Neuronal stem cell (in vitro differentiated cells): ENCODE measurements at regions not wholly inside any gene's neighbourhood (a gene's known extent, or its start where the extent isn't known, plus 50 kb on each side); places are given as distances from the start of the nearest gene placed in this dataset.

Source experiments
- DNase-seq: peaks from one replicate; pipeline ENCODE4 v3.0.0-alpha.2; 2013; ENCODE audit warnings: low spot score
- H2AFZ ChIP-seq: one replicate; pipeline ENCODE4 v1.6.1; 2013; ENCODE audit warnings: mild to moderate bottlenecking, low read length, inconsistent platforms
- H2AK5ac ChIP-seq: 2 replicates; pipeline ENCODE4 v1.6.1; 2013; ENCODE audit warnings: low read depth, mild to moderate bottlenecking, inconsistent platforms, low read length, moderate library complexity, mixed read lengths
- H2BK120ac ChIP-seq: 2 replicates; pipeline ENCODE4 v1.6.1; 2013; ENCODE audit warnings: low read depth, mild to moderate bottlenecking, inconsistent platforms, low read length, moderate library complexity, mixed read lengths
- H2BK12ac ChIP-seq: one replicate; pipeline ENCODE4 v1.6.1; 2013; ENCODE audit warnings: low read length, inconsistent platforms
- H2BK15ac ChIP-seq: 2 replicates; pipeline ENCODE4 v1.6.1; 2013; ENCODE audit warnings: mild to moderate bottlenecking, low read length, inconsistent platforms, mixed read lengths
- H2BK5ac ChIP-seq: one replicate; pipeline ENCODE4 v1.6.1; 2013; ENCODE audit warnings: inconsistent platforms, mild to moderate bottlenecking, low read length, moderate library complexity
- H3K14ac ChIP-seq: one replicate; pipeline ENCODE4 v1.6.1; 2013; ENCODE audit warnings: low read length, inconsistent platforms
- H3K18ac ChIP-seq: 2 replicates; pipeline ENCODE4 v1.6.1; 2013; ENCODE audit warnings: low read length, inconsistent platforms
- H3K23ac ChIP-seq: 2 replicates; pipeline ENCODE4 v1.6.1; 2013; ENCODE audit warnings: low read depth, mild to moderate bottlenecking, mixed read lengths, low read length, inconsistent platforms; ENCODE audit not compliant: poor library complexity
- H3K27ac ChIP-seq: replicated peaks from 3 replicates; pipeline ENCODE4 v1.5.1; 2013; ENCODE audit warnings: low read length, inconsistent platforms
- H3K27me3 ChIP-seq, 3 experiments: 2 replicates each; pipeline ENCODE4 v1.6.1; 2013; ENCODE audit warnings: low read length in 3 of 3, mild to moderate bottlenecking in 2 of 3, inconsistent platforms in 1 of 3, low read depth in 1 of 3, mixed read lengths in 1 of 3, moderate library complexity in 1 of 3; ENCODE audit not compliant: control insufficient read depth in 3 of 3, insufficient read depth in 3 of 3
- H3K36me3 ChIP-seq, 2 donors: replicated peaks in 1 of 2; 2 replicates each; pipeline ENCODE4 v1.6.1; 2013; ENCODE audit warnings: low read length in 2 of 2; ENCODE audit not compliant: control insufficient read depth in 2 of 2, insufficient read depth in 2 of 2
- H3K4ac ChIP-seq: 2 replicates; pipeline ENCODE4 v1.6.1; 2013; ENCODE audit warnings: inconsistent platforms, mild to moderate bottlenecking, low read length, moderate library complexity
- H3K4me1 ChIP-seq, 2 donors: 1 replicate in 1 of 2; 2 replicates in 1 of 2; pipeline ENCODE4 v1.6.1; 2013; ENCODE audit warnings: low read length in 2 of 2, low read depth in 1 of 2; ENCODE audit not compliant: control insufficient read depth in 2 of 2, insufficient read depth in 1 of 2
- H3K4me2 ChIP-seq: one replicate; pipeline ENCODE4 v1.6.1; 2013; ENCODE audit warnings: mild to moderate bottlenecking, low read length, inconsistent platforms; ENCODE audit not compliant: insufficient read depth, poor library complexity, severe bottlenecking
- H3K4me3 ChIP-seq, 2 donors: 2 replicates each; pipeline ENCODE4 v1.5.1; 2013; ENCODE audit warnings: low read length in 2 of 2, mild to moderate bottlenecking in 2 of 2, inconsistent platforms in 1 of 2, moderate library complexity in 1 of 2
- H3K79me1 ChIP-seq: one replicate; pipeline ENCODE4 v1.6.1; 2013; ENCODE audit warnings: low read depth, mild to moderate bottlenecking, inconsistent platforms, low read length, moderate library complexity
- H3K9ac ChIP-seq: one replicate; pipeline ENCODE4 v1.6.1; 2013; ENCODE audit warnings: mild to moderate bottlenecking, low read depth, low read length, inconsistent platforms; ENCODE audit not compliant: poor library complexity
- H3K9me3 ChIP-seq, 2 donors: replicated peaks in 1 of 2; 2 replicates each; pipeline versions ENCODE3 to v1.6.1; 2013; ENCODE audit warnings: low read length in 2 of 2, mild to moderate bottlenecking in 2 of 2, inconsistent platforms in 1 of 2, low read depth in 1 of 2, mixed read lengths in 1 of 2, moderate library complexity in 1 of 2; ENCODE audit not compliant: control insufficient read depth in 2 of 2, insufficient read depth in 1 of 2
- H4K8ac ChIP-seq: one replicate; pipeline ENCODE4 v1.6.1; 2013; ENCODE audit warnings: low read depth, mild to moderate bottlenecking, inconsistent platforms, low read length, moderate library complexity
- H4K91ac ChIP-seq: one replicate; pipeline ENCODE4 v1.6.1; 2013; ENCODE audit warnings: low read length, low read depth, mild to moderate bottlenecking, inconsistent platforms; ENCODE audit not compliant: poor library complexity
- WGBS, 2 donors: extraction: QIAGEN DNeasy Blood & Tissue Kit; methylation state at CpG; one replicate each; pipeline ENCODE4 v1.1.7; 2013; ENCODE audit warnings: missing lambda C conversion rate in 2 of 2, mixed read lengths in 1 of 2; ENCODE audit not compliant: insufficient read length in 2 of 2, insufficient replicate concordance in 1 of 2; ENCODE audit errors: extremely low coverage in 2 of 2; 5-methylcytosine and 5-hydroxymethylcytosine counted together

DNA sequence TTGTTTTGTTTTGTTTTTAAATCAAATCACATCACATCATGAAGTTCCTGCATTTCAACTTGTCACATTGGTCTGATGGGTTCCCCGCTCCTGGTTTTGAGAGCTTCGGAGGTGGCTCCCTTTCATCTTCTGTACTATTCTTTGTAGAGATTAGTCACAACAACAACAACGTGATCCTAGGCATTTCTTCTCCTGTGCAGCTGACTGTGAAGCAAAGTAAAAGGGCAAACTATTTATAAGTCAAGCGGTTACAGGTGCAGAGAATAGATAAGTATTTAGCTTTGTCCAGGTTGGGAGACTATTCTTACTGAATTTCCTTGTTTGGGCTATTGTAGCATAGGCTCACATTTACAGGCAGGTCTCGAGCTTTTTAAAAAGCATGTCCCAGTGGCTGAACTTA is 197.7 kb upstream of the CDKN2B start:
- Histone ChIP-seq H2AFZ (peak overlapping the region; percentile 4), H3K27me3 (no peaks in the 10 kb centered on the region), H3K27ac (no peak overlapping the region), H3K4me2 (no peak overlapping the region), H3K4me1 (peaks cover 2 to 3% of the 10 kb centered on the region in 2 donors), H3K4me3 (no peak overlapping the region), H2BK120ac (no peak overlapping the region), H4K91ac (no peak overlapping the region), H3K36me3 (no peaks in the 10 kb centered on the region), H3K23ac (no peak overlapping the region), H3K79me1 (no peaks in the 10 kb centered on the region), H4K8ac (no peak overlapping the region), H2AK5ac (no peak overlapping the region), H3K18ac (no peak overlapping the region), H3K4ac (no peak overlapping the region), H3K9me3 (no peaks in the 10 kb centered on the region), H3K9ac (no peak overlapping the region), H2BK15ac (no peak overlapping the region), H3K14ac (no peak overlapping the region), H2BK12ac (no peak overlapping the region), H2BK5ac (no peak overlapping the region)
- WGBS, 2 donors, result no CpG with 5 or more reads among the region's 5 CpGs
- no peak for DNase-seq

DNA sequence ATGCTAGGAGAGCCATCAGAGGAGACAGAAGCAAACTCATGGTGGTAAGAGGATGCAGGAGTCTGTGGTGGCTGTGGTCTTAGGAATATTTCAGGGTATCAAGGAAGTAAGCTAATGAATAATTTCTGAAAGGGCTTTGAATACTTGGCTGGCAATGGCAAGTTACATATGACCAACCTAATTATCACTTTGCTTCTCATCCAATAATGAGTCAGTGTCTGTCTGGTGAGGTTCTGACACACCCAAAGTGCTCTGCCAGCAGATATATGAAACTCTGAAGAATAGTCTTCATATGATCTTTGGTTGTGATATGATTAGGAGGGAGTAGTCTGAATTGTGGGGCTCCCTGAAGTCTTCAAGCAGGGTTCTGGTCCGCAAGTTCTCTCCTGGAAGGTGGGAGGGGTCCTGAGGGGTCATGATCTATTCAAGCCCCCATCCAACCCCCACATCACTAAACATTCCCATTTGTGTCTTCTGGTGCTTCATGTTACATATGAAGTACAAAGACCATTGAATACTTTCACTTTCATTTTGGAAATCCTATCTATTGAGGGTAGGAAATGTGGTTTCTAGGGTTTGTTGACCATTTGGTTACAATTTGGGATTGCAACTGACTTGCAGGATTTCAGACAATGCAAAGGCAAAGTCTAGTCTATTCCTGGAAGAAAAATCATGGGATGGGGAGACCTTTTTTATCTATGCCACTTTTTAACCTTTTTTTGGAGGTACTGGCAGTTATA is 199.9 kb upstream of the CDKN2B start:
- Histone ChIP-seq H3K9me3 (no peaks in the 10 kb centered on the region), H4K91ac (no peak overlapping the region), H3K14ac (no peak overlapping the region), H2BK15ac (no peak overlapping the region), H3K23ac (no peak overlapping the region), H3K4me3 (no peak overlapping the region), H3K27ac (no peak overlapping the region), H4K8ac (no peak overlapping the region), H2BK120ac (no peak overlapping the region), H3K4me2 (no peak overlapping the region), H3K4me1 (peaks cover 2 to 3% of the 10 kb centered on the region in 2 donors), H3K4ac (no peak overlapping the region), H3K18ac (no peak overlapping the region), H3K27me3 (no peaks in the 10 kb centered on the region), H3K36me3 (no peaks in the 10 kb centered on the region), H2BK12ac (no peak overlapping the region), H3K9ac (no peak overlapping the region), H3K79me1 (no peaks in the 10 kb centered on the region), H2AFZ (no peak overlapping the region), H2BK5ac (no peak overlapping the region), H2AK5ac (no peak overlapping the region)
- no CpG with 5 or more reads among the region's 1 CpG for WGBS, 2 donors
- no peak for DNase-seq

DNA sequence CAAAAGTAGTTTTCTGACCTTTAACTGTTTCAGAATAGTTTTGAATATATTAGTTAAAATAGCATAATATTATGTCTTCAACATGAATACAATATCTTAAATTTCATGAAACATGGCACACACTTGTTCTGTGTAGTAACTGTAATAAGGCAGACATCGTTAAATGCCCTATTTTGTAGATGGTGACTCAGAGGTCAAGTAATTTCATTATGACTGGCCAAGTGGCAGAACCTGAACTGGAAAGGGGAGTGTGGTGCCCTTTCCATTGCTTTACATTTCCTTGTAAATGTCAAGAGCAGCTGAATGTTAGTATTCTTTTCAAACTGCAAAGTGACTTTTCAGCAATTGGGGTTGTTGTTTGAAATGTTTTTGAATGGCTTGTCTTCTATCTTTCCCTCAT is 201.2 kb upstream of the CDKN2B start:
- H3K79me1 ChIP-seq, result no peaks in the 10 kb centered on the region
- H3K27ac ChIP-seq, result no peak overlapping the region
- DNase-seq, result no peak
- H3K9ac ChIP-seq, result no peak overlapping the region
- H3K4ac ChIP-seq, result no peak overlapping the region
- no peak overlapping the region for H2AK5ac ChIP-seq
- no peaks in the 10 kb centered on the region for H3K27me3 ChIP-seq
- no peak overlapping the region for H4K8ac ChIP-seq
- H2BK12ac ChIP-seq, result no peak overlapping the region
- H3K4me2 ChIP-seq, result no peak overlapping the region
- H4K91ac ChIP-seq, result no peak overlapping the region
- H3K18ac ChIP-seq, result no peak overlapping the region
- no peak overlapping the region for H2AFZ ChIP-seq
- H3K23ac ChIP-seq, result no peak overlapping the region
- H3K9me3 ChIP-seq, result no peaks in the 10 kb centered on the region
- no peak overlapping the region for H3K14ac ChIP-seq
- H3K4me1 ChIP-seq, result peaks cover 2 to 3% of the 10 kb centered on the region in 2 donors
- no peak overlapping the region for H2BK120ac ChIP-seq
- H2BK15ac ChIP-seq, result no peak overlapping the region
- no CpG with 5 or more reads among the region's 1 CpG for WGBS, 2 donors
- H2BK5ac ChIP-seq, result no peak overlapping the region
- H3K36me3 ChIP-seq, result no peaks in the 10 kb centered on the region
- no peak overlapping the region for H3K4me3 ChIP-seq

DNA sequence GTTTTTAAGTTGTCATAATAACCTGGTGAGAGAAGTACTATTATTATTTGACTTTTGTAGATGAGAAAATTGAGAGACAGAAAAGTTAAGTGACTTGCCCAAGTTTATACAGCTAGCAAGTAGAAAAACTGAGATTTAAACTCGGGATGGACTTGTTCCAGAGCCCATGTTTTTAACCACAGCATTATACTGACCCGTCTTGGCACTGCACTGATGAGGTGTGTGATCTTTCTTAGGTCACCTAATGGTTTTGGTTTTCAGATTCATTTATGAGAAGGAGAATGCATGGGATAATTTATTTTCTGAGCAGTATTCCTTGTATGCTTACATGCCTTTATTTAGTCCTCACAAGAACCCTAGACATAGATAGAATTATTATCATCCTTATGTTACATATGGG is 201.8 kb upstream of the CDKN2B start:
- Histone ChIP-seq H3K14ac (no peak overlapping the region), H3K9me3 (no peaks in the 10 kb centered on the region), H2BK12ac (no peak overlapping the region), H3K18ac (no peak overlapping the region), H2BK120ac (no peak overlapping the region), H2AK5ac (no peak overlapping the region), H2BK15ac (no peak overlapping the region), H3K27me3 (no peaks in the 10 kb centered on the region), H4K8ac (no peak overlapping the region), H3K23ac (no peak overlapping the region), H3K79me1 (no peaks in the 10 kb centered on the region), H3K4me1 (peaks cover 2 to 3% of the 10 kb centered on the region in 2 donors), H3K4ac (no peak overlapping the region), H4K91ac (no peak overlapping the region), H3K27ac (no peak overlapping the region), H3K4me2 (no peak overlapping the region), H3K9ac (no peak overlapping the region), H2BK5ac (no peak overlapping the region), H3K4me3 (no peak overlapping the region), H3K36me3 (no peaks in the 10 kb centered on the region), H2AFZ (no peak overlapping the region)
- WGBS, 2 donors, result no CpG with 5 or more reads among the region's 2 CpGs
- DNase-seq, result no peak
